ENCODE measurements at regions not wholly inside any gene's neighbourhood (a gene's known extent, or its start where the extent isn't known, plus 50 kb on each side); places are given as distances from the start of the nearest gene placed in this dataset.

DNA sequence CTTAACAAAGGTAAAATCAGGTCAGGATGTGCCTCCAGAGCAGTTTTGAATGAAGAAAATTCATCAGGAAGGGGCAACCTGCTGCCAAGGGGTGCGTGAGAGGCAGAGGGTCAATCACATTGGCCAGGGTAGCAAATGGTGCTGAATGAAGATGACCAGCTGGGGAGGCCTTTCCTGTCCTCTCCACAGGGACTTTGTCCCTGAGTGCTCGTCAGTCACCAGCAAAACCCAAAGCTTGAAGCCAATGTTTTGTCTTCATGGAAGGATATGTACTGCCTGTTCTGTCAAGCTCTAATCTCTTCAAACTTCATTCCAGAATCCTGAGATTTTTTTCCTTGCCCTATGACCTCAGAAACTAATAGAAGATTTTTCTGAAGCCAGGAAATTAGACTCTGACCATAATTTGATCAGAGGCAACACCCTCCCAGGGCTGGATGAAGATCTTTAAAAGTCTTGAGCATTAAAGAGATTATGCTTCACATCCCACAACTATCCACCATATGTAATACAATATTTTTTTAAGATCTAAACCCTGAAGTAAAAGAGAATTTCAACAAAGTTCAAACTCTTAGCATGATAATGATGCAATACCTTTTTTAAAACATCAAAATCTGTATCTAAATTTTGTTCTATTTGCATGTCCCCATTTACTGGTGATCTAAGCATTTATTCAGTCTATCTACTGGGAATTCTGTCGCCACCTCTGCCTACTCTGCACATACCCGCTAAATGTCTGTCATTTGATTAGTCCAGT, 243.0 kb downstream of the SNX13 start:
- Mint-ChIP-seq H3K4me3 (no peak overlapping the region), H3K9me3 (peaks cover 25% of the 10 kb centered on the region), H3K27ac (no peak overlapping the region), H3K36me3 (ENCODE audit: low read depth) (peaks cover 1% of the 10 kb centered on the region), H3K27me3 (ENCODE audit: insufficient read depth) (no peaks in the 10 kb centered on the region), H3K4me1 (ENCODE audit: low read depth) (no peaks in the 10 kb centered on the region)
- no peak for DNase-seq (ENCODE audit: low spot score)
- intact Hi-C loops (cut with micrococcal nuclease), result no loop called here

DNA sequence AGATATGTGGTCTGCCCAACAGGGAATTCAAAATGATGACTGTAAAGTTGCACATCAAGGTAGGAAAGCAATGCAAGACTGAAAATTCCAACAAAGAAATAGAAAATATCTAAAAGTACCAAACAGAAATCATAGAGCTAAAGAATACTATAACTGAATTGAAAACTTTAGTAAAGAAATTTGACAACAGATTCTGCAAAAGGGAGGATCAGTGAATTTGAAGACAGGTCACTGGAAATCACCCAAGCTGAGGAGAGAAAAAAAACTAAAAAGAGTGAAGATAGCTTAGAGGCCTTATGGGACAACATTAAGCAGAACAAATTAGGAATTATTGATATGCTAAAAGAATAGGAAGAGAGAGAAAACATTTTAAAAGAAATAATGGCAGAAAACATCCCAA, 240.6 kb downstream of the SNX13 start:
- no peaks in the 10 kb centered on the region for H3K4me1 Mint-ChIP-seq (ENCODE audit: low read depth)
- no peak for DNase-seq (ENCODE audit: low spot score)
- H3K4me3 Mint-ChIP-seq, result no peak overlapping the region
- no peaks in the 10 kb centered on the region for H3K27me3 Mint-ChIP-seq (ENCODE audit: insufficient read depth)
- no peak overlapping the region for H3K27ac Mint-ChIP-seq
- intact Hi-C loops (cut with micrococcal nuclease), result loop anchor here (10.0 kb wide), 1 partner anchor 295 kb away; no protein-coding TSS in a partner anchor
- H3K9me3 Mint-ChIP-seq, result peaks cover 25% of the 10 kb centered on the region
- peaks cover 1% of the 10 kb centered on the region for H3K36me3 Mint-ChIP-seq (ENCODE audit: low read depth)

DNA sequence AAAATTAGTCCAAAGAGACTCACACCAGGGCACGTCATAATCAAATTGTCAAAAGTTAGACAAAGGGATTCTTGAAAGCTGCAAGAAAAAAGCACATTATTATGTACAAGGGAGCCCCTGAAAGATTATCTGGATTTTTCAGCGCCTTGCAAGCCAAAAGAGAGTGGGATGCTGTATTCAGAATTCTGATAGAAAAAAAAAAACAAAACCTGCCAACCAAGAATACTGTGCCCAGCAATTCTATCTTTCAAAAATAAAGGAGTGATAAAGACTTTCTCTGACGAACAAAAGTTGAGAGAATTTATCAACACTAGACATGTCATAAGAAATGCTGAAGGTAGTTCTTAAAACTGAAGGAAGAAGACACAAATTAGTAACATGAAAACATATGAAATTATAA, 240.2 kb downstream of the SNX13 start:
- intact Hi-C loops (cut with micrococcal nuclease), result loop anchor here (10.0 kb wide), 1 partner anchor 295 kb away; no protein-coding TSS in a partner anchor
- peaks cover 1% of the 10 kb centered on the region for H3K36me3 Mint-ChIP-seq (ENCODE audit: low read depth)

DNA sequence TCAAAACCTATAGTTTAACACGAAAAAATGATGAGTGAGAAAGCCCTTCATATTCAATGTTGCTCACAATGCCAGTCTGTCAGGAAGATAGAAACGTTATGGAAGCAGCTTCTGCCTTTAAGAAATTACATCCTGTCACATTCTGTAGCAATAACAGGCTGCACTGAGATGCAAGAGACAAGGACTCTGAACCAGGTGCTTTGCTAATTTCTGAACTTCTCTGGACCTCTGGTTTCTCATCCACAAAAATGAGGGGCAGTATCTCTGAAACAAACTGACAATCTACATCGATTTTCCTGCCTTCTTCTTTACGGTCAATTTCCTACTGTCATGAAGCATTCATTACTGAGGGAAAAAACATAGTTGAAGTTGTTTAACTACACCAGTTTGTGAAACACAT, 234.0 kb downstream of the SNX13 start:
- Mint-ChIP-seq H3K36me3 (ENCODE audit: low read depth) (no peaks in the 10 kb centered on the region), H3K27me3 (ENCODE audit: insufficient read depth) (peaks cover 8% of the 10 kb centered on the region), H3K9me3 (peaks cover 2% of the 10 kb centered on the region), H3K4me1 (ENCODE audit: low read depth) (no peaks in the 10 kb centered on the region), H3K4me3 (no peak overlapping the region), H3K27ac (no peak overlapping the region)
- intact Hi-C loops (cut with micrococcal nuclease), result loop anchor here (10.0 kb wide), 1 partner anchor 289 kb away; no protein-coding TSS in a partner anchor
- DNase-seq (ENCODE audit: low spot score), result no peak

More for the DNA sequence above, 240.2 kb downstream of the SNX13 start:
- no peak for DNase-seq (ENCODE audit: low spot score)
- Mint-ChIP-seq H3K9me3 (peaks cover 25% of the 10 kb centered on the region), H3K4me3 (no peak overlapping the region), H3K4me1 (ENCODE audit: low read depth) (no peaks in the 10 kb centered on the region), H3K27me3 (ENCODE audit: insufficient read depth) (no peaks in the 10 kb centered on the region), H3K27ac (no peak overlapping the region)

DNA sequence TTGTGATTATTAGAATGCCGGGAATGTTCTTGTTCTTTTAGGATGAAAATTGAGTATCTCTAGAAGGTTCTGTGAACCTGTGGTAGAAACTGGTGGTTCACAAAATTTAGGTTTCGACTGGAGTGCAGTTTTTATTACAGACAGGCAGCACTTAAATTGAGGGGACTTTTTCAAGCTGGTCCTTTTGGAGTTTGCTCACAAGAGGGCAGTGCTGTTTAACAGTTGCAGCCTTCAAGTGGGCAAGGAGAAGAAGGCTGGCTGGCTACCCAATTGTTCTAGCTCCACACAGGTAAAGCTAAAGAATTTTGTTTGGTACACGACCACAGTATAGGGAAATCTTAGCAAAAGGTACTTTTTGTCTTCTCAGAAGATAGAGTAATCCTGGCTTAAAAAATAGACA, 233.6 kb downstream of the SNX13 start:
- no peak for DNase-seq (ENCODE audit: low spot score)
- H3K4me1 Mint-ChIP-seq (ENCODE audit: low read depth), result no peaks in the 10 kb centered on the region
- H3K27ac Mint-ChIP-seq, result no peak overlapping the region
- peaks cover 8% of the 10 kb centered on the region for H3K27me3 Mint-ChIP-seq (ENCODE audit: insufficient read depth)
- H3K36me3 Mint-ChIP-seq (ENCODE audit: low read depth), result no peaks in the 10 kb centered on the region
- no peak overlapping the region for H3K4me3 Mint-ChIP-seq
- intact Hi-C loops (cut with micrococcal nuclease), result loop anchor here (10.0 kb wide), 1 partner anchor 288 kb away; no protein-coding TSS in a partner anchor
- H3K9me3 Mint-ChIP-seq, result no peaks in the 10 kb centered on the region

DNA sequence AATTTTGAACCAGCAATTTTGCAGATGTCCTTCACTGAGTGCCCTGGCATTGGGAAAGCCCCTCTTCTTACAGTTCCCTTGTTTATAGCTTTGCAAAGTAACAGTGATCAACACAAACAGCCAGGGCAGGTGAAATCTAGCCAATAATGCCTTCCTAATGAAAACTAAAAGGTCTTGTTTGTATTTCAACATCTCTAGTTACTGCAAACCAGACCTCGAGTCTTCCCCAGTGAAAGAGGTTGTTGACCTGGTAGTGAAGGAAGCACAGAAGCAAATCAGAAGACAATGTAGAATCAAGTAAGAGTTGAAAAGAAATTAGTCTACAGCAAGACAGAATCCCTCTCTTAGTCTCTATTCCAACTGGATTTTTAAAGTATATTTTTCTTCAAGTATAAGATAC, 231.2 kb downstream of the SNX13 start:
- peaks cover 8% of the 10 kb centered on the region for H3K27me3 Mint-ChIP-seq (ENCODE audit: insufficient read depth)
- no peak for DNase-seq (ENCODE audit: low spot score)
- no peaks in the 10 kb centered on the region for H3K9me3 Mint-ChIP-seq
- no peak overlapping the region for H3K27ac Mint-ChIP-seq
- H3K4me1 Mint-ChIP-seq (ENCODE audit: low read depth), result no peaks in the 10 kb centered on the region
- no peaks in the 10 kb centered on the region for H3K36me3 Mint-ChIP-seq (ENCODE audit: low read depth)
- H3K4me3 Mint-ChIP-seq, result no peak overlapping the region
- intact Hi-C loops (cut with micrococcal nuclease), result loop anchor here (10.0 kb wide), 1 partner anchor 286 kb away; no protein-coding TSS in a partner anchor

DNA sequence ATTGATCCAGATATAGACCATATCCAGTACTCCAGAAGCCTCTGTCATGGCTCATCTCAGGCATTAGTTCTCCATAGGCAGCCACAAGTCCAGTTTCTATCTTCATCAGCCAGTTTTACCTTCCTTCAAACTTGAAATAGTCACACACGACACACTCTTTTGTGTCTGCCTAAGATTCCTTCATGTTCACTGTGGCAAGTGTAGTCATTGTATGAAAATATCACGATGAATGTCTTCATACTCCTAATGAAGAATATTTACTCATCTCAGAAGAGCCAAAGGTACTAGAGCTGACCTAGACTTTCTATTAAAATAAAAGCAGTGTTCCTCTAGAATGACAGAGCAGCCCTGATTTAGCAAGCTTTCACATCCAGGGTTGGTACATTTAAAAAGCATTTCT, 230.7 kb downstream of the SNX13 start:
- intact Hi-C loops (cut with micrococcal nuclease), result loop anchor here (10.0 kb wide), 1 partner anchor 285 kb away; no protein-coding TSS in a partner anchor
- Mint-ChIP-seq H3K4me1 (ENCODE audit: low read depth) (no peaks in the 10 kb centered on the region), H3K27ac (no peak overlapping the region), H3K27me3 (ENCODE audit: insufficient read depth) (peaks cover 9% of the 10 kb centered on the region), H3K9me3 (no peaks in the 10 kb centered on the region), H3K36me3 (ENCODE audit: low read depth) (no peaks in the 10 kb centered on the region), H3K4me3 (no peak overlapping the region)
- no peak for DNase-seq (ENCODE audit: low spot score)

DNA sequence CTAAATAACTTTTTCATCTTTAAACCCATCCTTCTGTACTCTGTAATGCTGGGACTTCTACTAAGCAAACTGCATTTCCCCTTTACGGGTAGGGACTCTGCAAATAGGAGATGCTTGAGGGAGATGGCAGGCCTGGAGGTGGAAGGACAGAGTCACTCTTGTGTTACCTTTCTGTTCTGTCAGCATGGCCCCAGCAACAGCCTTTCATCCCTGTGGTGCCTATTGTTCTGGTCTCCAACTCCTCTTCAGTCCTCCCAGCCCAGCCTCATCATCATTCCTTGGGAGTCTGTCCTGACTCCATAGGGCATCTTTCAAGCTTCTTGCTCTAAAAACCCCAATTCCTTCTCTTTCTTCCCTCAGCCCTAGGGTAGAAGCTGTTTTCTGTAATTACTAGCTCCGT, 230.0 kb downstream of the SNX13 start:
- no peaks in the 10 kb centered on the region for H3K9me3 Mint-ChIP-seq
- H3K36me3 Mint-ChIP-seq (ENCODE audit: low read depth), result no peaks in the 10 kb centered on the region
- DNase-seq (ENCODE audit: low spot score), result no peak
- peaks cover 12% of the 10 kb centered on the region for H3K27me3 Mint-ChIP-seq (ENCODE audit: insufficient read depth)
- no peaks in the 10 kb centered on the region for H3K4me1 Mint-ChIP-seq (ENCODE audit: low read depth)
- H3K27ac Mint-ChIP-seq, result no peak overlapping the region
- intact Hi-C loops (cut with micrococcal nuclease), result no loop called here
- no peak overlapping the region for H3K4me3 Mint-ChIP-seq

DNA sequence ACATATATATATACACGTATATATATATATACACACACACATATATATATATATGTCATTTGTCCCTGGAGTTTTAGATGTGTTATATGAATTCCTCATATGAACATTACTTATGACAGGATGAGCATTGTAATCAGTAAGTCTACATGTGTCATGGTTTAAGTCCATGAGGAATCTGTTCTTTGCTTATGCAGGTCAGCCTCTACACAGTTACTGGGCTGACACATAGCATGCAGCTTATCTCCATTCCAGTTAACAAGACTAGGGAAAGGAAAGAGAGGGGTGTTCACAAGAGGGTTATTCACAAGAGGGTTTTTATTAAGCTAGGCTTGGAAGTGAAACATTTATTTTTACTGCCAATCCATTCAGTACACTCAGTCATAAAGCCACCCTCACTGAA, 226.7 kb downstream of the SNX13 start:
- H3K9me3 Mint-ChIP-seq, result no peaks in the 10 kb centered on the region
- H3K27me3 Mint-ChIP-seq (ENCODE audit: insufficient read depth), result peaks cover 8% of the 10 kb centered on the region
- DNase-seq (ENCODE audit: low spot score), result no peak
- intact Hi-C loops (cut with micrococcal nuclease), result no loop called here
- H3K36me3 Mint-ChIP-seq (ENCODE audit: low read depth), result no peaks in the 10 kb centered on the region
- no peak overlapping the region for H3K4me3 Mint-ChIP-seq
- no peak overlapping the region for H3K27ac Mint-ChIP-seq
- H3K4me1 Mint-ChIP-seq (ENCODE audit: low read depth), result no peaks in the 10 kb centered on the region

DNA sequence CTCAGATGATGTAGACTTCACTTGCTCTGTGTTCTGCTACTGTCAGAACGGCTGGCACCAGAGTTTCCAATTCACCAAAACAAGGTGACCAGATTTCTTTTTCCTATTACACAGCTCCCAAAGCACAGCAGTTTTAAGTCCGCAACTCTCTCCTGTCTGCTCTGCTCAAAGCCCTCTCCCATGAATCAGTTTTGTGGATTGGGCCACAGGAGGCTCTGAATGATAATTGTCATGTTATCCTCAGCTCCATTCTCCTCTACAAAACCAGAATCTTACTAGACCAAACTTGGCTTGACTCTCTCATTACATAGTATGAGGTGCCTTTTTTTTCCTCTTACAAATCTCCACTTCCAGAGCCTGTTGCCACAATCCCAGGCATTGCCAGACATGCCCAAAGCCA, 223.5 kb downstream of the SNX13 start:
- Mint-ChIP-seq H3K36me3 (ENCODE audit: low read depth) (no peaks in the 10 kb centered on the region), H3K27me3 (ENCODE audit: insufficient read depth) (peaks cover 4% of the 10 kb centered on the region), H3K4me3 (no peak overlapping the region), H3K27ac (no peak overlapping the region), H3K4me1 (ENCODE audit: low read depth) (no peaks in the 10 kb centered on the region), H3K9me3 (no peaks in the 10 kb centered on the region)
- no peak for DNase-seq (ENCODE audit: low spot score)
- intact Hi-C loops (cut with micrococcal nuclease), result no loop called here

DNA sequence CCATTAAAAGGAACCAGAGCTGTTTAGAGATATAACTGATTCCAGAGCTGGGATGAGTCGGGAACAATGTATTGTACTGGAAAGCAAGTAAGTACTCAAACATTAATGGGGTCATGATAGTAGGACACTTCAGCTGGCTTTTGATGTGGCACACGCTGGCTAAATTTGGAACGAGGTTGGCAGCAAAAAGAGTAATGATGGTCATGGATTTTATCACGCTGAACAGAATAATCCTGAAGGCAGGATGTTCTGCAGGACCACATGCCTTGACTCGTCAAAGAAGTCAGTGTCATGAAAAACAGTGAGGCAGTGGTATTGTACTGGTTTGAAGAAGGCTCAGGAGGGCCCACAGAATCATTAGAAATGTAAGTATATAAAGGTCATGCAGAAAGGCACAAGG, 220.3 kb downstream of the SNX13 start:
- Mint-ChIP-seq H3K36me3 (ENCODE audit: low read depth) (no peaks in the 10 kb centered on the region), H3K9me3 (no peaks in the 10 kb centered on the region), H3K27me3 (ENCODE audit: insufficient read depth) (no peaks in the 10 kb centered on the region), H3K4me1 (ENCODE audit: low read depth) (no peaks in the 10 kb centered on the region), H3K27ac (no peak overlapping the region), H3K4me3 (no peak overlapping the region)
- DNase-seq (ENCODE audit: low spot score), result no peak
- intact Hi-C loops (cut with micrococcal nuclease), result no loop called here

DNA sequence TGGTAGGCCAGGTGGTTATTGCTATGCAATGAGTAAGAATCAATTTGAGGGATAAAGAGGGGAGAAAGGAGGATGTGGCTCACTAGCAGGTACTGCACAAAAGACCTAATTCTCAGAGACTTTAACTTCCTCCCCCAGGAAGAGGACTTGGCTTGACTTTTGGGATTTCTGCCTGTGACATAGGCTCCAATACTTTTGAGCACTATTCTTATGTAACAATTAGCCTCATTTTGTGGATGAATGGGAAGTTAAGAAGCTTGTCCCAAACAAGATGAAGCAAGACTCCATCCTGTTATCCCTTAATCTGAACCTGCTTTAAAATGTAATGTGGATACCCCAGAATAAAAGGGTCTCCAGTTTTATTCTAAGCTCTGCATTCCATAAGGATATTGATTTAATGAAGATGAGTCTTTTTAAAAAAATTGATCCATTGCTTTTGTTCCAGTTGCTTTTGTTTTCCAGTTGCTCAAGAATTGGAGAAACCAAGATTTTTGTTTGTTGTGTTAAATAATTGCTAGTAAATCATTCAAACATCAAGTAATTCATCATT, 218.5 kb downstream of the SNX13 start:
- Mint-ChIP-seq H3K4me1 (ENCODE audit: low read depth) (no peaks in the 10 kb centered on the region), H3K4me3 (no peak overlapping the region), H3K9me3 (no peaks in the 10 kb centered on the region), H3K27ac (no peak overlapping the region), H3K27me3 (ENCODE audit: insufficient read depth) (no peaks in the 10 kb centered on the region), H3K36me3 (ENCODE audit: low read depth) (no peaks in the 10 kb centered on the region)
- no peak for DNase-seq (ENCODE audit: low spot score)
- intact Hi-C loops (cut with micrococcal nuclease), result no loop called here

DNA sequence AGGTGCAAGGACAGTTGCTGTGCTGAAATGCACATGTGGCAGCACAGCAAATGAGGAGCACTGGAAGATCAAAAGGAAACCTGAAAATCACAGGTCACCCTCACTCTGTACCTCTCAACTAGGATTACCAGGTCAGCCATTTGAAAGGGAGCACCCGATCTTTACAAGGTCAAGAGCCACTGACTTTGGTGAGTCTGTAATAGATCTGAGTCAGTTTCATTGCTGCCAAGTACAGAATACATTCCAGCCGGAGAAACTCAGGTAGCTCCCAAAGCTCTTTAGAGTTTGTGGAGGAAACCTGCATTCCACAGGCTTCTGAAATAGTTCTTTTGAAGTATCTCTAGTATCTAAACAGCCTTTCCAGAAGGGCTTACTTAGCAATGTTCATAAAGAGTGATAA, 217.5 kb downstream of the SNX13 start:
- H3K9me3 Mint-ChIP-seq, result no peaks in the 10 kb centered on the region
- DNase-seq (ENCODE audit: low spot score), result no peak
- H3K4me3 Mint-ChIP-seq, result no peak overlapping the region
- no peaks in the 10 kb centered on the region for H3K36me3 Mint-ChIP-seq (ENCODE audit: low read depth)
- intact Hi-C loops (cut with micrococcal nuclease), result no loop called here
- no peaks in the 10 kb centered on the region for H3K4me1 Mint-ChIP-seq (ENCODE audit: low read depth)
- H3K27me3 Mint-ChIP-seq (ENCODE audit: insufficient read depth), result no peaks in the 10 kb centered on the region
- no peak overlapping the region for H3K27ac Mint-ChIP-seq

All from activated T-helper 1 cell treated with anti-CD3 and anti-CD28 coated beads, Interleukin-12 subunit alpha, Interleukin-12 subunit beta, Interleukin-2, Interleukin-4 antibody, amounts not matched to agents 30 ng/mL and 10 ng/mL and 1 ng/mL, durations not matched to agents 14 hours and 24 hours and 36 hours (primary cell).